ENCODE measurements at regions not wholly inside any gene's neighbourhood (a gene's known extent, or its start where the extent isn't known, plus 50 kb on each side); places are given as distances from the start of the nearest gene placed in this dataset.

DNA sequence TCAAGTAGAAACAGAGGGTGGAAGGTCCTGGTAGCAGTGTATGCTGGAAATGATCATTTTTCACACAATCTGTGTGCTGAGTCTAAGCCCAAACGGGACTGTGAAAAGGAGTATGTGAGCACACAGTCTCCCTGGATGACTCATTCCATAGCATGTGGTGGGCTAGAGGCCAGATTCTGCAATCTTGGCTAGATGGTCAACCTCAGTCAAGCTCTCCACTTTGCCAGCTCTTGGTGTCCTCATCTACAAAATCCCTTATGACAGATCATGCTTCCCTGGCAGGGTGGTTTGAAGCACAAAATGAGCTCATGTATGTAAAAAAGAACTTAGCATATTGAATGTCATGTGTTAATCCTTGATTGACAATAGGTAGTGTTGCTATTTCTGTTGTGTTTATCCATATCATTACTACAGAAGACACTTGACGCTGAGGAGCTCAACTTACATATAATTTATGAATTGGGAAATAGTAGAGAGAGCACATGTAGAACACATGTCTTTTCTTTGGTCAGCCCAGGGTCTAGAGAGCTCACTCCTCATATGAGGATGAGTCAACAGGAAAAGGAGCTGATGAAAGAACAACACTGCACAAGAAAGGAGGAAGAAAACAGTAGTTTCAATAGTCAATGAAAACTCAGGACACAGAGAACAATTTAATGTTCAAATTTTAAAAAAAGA, 517.5 kb downstream of the BCL11B start:
- DNase-seq, result no peak

DNA sequence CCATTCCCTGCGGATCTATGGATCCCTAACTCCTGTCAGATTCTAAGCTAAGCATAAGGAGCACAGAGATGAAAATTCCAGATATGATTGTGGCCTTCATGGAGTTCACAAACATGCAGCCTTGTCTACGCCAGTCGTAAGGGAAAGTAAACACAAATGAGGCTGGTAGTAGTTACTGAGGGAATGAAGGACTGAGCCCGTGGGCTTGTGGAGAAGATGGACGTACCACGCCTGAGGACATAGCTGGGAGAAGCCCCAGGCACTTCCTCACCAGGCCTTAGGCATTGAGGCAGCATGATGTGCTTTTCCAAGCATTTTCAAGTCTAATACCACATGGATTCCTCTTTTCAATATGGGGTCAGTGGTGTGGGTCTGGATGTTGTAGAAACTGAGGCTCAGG, 515.2 kb downstream of the BCL11B start:
- DNase-seq, result no peak

DNA sequence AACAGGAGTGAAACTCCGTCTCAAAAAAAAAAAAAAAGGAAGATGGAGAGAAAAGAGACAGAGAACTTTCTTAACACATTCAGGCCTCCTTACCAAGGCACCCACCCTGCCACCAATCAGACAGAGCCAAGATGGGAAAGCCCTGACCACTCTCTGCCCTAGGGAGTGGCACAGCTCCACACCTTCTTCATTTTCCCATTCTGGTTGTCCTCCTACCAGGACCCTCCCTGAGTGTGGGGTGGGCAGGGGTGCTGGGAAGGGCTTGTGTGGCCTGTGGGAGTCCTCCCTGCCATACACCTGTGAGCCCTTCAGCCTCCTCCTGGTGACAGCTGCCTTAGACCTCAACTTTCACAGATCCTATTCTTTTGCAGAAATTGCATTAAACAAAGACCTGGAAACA, 513.6 kb downstream of the BCL11B start:
- no peak for DNase-seq

DNA sequence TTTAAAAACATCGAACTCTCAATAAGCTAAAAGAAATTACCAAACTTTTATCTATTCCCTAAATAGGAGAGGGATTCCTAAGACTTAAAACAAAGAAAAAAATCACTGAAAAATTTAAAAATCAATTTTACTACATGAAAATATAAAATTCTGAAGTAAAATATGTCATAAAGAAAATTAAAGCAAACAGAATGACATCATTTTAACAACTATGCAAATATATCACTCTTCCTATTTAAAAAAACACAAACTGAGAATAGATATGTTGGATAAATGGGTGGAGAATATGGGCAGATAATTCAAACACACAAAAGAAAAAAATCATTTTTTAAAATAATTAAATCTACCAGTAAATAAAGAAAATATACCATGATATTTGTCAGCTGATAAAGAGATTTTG, 510.0 kb downstream of the BCL11B start:
- DNase-seq, result no peak

DNA sequence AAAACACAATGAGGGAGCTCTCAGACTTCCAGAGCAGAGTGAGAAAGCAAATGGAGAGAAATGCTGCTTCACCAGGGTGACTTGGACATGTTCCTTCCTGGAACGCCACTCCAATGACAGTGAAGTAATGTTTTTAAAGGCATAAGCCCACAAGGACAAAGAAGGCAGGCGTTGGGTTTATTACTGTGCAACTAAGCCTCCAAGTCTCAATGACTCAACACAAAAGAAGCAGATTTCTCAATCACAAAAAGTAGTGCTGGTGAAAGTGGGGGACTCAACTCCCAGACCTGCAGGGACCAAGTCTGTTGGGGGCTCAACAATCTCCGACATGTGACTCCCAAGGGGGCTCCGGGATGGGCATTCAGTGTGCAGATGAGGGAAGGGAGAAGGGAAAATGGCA, 505.2 kb downstream of the BCL11B start:
- DNase-seq, result no peak

DNA sequence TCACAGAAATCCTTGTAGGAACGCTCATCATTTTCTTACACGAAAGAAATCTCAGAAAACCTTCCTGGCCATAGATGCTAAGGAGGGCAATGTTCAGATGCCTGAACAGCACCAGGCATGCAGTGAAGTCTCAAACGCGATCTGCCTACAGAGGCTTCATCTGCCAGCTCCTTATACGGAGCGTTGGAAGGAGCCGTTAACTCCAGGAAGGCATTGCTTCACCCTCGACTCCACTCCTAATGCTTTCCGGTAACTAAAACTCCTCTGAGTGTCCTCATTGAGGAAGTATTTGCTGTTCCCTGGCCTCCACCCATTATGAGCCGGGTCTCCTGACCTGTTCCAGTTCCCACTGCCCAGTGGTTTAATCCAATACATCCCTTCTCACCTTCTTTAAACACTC, 502.7 kb downstream of the BCL11B start:
- DNase-seq, result no peak

DNA sequence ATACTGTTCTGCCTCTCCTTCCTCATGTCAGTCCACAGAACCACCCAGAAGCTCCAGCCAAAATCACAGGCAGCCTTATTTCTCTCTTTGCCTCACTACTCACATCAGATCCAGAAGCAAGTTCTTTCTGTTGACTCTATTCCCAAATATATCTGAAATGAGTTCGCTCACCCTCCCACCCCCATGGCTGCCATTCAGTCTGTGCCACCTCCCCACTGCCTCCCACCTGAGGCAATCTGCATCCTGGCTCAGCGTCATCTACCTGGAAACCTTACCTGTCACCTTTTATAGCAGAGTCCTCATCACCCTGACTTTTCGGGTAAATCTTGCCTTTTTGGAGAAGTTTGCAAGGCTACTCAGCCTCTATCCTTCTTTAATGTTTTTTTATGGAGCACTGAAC, 501.8 kb downstream of the BCL11B start:
- no peak for DNase-seq

DNA sequence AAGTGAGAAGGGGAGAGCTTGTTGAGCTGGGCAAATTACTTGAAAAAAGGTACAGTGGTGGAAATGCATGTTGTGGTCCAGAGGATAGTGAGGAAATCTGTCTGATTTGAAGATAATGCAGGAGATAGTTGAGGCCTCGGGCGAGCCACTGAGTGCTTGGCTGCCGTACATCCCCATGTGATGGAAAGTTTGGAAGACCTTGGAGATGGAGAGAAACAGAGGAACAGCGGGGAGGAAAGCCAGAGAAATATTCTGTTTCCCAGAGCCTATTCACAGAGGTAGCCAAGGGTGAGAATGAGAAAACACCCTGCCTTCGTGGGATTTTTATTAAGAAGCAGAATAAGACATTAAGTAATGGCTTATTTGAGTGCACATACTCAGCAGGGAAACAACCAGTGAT, 498.2 kb downstream of the BCL11B start:
- DNase-seq, result no peak

DNA sequence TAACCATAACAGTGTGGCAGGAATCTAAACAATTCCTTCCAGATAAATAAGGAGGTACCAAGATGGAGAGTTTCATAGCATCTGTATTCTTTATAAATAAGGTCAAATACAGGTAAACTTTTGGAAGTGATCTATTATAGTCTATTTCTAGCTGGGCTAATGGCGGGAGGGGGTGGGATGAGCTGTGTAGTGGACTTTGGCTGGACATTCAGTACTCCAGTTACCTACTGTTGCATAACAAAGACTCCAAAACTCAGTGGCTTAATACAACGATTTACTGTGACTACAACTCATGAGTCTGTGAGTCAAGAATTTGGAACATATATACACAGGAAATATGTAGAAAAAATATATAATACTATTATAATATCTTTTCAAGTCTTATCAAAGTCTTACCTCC, 496.1 kb downstream of the BCL11B start:
- no peak for DNase-seq

DNA sequence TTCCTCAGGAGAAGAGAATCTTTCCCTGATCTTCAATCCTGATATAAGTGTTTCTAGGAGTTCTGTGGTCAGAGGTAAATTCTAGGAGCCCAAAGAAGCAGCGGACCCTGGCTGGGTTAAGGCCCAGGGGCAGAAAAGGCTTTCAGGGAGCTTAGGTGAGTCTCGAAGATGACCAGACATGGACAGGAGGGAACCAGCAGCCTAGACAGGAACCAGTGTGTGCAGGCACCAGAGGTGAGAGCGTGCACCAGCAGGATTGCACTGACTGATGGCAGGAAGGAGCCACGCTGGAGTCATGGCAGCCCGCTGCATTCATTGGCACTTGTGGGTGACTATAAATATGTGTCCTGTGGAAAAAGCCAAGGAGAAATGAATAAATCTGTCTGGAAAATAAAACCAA, 489.9 kb downstream of the BCL11B start:
- no peak for DNase-seq

DNA sequence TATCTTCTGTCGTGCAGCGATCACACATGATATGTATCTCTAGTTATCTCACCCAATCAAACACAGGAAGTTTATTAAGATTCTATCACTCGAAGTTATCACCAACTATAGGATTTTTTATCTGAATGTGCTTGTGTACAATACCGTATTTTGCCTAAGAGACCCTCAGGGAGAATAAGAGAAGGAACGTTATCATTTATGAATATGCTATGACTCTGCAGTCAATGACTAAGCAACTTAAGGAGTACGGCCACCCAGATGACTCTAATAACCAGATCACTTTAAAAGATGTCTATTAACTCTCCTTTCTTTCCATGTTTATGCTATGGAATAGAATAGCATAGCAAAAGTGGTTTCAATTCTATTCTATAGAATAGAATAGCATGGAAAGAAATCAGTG, 486.4 kb downstream of the BCL11B start:
- DNase-seq, result no peak

DNA sequence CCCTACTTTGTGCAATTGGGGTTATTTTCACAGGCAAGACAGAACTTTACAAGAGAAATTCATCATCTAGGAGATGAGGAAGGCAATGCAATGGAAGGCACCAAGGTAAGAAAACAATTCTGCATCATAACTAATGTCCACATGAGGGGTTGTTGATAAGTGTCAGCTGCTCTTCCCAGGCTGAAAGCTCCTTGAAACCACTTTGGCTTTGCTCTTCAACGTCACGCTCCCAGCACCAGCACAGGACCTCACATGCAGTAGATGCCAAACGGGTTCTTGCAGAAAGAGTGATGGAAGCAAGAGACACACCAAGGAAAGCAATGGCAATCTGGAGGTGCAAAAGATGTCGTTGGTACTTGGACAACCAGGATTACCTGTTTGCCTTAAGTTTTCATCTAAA, 485.5 kb downstream of the BCL11B start:
- no peak for DNase-seq

DNA sequence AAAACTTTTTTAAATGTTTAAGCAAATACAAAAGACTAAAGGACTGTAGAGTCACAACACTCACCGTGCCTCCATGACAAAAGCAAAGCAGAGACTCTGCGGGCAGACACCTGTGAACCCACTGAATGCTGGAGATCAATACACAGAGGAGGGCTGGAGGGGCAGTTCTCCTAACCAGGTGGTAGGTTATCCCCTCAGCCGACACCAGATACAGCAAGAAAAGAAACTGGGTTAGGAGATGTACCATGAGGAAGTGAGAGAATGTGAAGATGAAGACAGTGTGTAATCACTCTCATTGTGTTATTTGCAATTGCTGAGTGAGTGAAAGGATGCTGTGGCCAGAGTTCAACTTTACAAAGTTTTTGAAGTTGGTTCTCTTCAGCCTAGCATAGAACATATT, 480.3 kb downstream of the BCL11B start:
- DNase-seq, result no peak

DNA sequence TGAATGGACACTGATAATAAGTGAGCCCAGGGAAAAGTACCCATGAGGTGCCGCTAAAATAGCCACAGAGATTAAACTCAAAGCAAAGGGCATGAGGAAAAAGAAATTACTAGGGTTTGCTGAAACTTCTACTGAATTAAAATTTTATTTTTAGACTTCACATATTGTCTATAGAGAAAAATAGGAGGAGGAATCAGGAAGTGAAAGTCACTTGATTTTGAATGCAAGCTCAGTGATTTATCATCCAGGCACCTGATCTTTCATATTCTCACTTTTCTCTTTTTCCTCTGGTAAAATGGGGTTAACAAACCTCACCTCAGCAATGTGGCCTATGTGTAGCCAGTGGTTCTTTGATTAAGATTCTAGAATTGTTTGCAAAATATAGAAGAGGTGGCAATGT, 479.8 kb downstream of the BCL11B start:
- no peak for DNase-seq

DNA sequence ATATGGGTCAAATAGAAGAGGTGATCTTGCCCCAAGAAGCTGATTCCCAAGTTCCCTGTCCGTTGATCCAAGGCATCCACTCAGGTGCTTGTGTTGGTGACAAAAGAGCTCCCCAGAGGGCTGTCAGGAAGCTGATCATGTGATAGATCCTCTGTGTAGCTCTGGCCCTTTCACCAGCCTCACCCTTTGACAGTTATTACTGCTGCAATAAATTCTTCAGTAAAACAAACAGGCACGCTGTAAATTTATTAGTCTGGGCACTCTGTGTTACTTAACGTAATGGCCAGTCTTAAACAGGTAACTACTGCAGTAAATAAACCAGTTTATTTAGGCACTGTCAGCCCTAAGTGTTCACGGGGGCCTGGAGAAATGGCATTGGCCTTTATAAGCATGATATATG, 473.9 kb downstream of the BCL11B start:
- no peak for DNase-seq

DNA sequence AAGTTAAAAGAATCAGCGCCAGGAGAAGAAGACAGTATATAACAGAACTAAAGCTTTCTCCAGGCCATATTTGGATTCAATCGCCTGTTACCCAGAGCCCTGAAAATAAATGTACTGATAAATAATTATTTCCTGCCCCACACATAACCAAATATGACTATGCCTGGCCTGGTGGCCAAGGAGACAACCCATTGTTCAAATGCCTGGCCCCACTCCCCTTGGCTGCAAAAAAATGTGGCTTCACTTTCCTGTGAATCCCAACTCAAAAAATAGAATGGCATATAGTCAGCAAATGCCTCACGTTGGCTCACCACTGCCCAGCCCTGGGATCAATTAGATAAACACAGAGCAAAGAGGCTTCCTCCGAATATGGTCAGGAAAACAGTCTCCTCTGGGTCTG, 472.1 kb downstream of the BCL11B start:
- no peak for DNase-seq

DNA sequence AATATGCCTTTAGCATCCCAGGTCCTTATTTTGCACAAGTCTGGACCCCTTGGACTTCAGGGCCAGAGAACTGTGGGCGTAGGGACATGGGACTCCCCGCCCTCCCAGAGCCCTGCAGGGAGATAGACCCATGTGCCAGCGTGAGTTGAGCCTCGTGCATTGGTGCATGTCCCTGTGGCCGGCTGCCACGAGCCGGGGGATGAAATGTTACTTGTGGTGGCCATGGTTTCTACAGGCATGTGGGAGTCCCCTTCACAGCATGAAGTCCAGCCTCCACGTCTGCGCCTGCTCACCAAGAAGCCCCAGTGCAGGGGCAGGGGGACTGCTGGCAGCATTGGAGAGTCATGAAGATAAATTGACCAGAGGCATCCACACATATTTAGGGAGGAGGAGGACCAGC, 470.0 kb downstream of the BCL11B start:
- DNase-seq, result no peak

DNA sequence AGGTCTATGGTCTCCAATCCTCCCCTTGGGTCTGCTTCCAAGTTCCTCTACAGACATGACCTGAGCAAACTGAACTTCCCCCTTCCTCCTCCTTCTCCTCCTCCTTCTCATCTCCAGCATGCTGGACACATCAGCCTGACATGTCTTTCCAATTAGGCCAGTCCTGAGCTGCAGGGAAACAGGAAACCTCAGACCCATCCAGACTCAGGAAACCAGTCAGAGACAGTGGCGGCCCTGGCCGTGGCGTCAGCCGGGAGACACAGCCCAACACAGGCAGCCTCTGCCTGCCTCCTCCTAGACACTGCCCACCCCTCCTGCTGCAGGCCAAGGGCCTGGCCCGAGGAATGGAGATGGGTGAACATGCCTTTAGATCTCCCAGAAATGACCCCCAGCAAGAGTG, 468.8 kb downstream of the BCL11B start:
- no peak for DNase-seq

DNA sequence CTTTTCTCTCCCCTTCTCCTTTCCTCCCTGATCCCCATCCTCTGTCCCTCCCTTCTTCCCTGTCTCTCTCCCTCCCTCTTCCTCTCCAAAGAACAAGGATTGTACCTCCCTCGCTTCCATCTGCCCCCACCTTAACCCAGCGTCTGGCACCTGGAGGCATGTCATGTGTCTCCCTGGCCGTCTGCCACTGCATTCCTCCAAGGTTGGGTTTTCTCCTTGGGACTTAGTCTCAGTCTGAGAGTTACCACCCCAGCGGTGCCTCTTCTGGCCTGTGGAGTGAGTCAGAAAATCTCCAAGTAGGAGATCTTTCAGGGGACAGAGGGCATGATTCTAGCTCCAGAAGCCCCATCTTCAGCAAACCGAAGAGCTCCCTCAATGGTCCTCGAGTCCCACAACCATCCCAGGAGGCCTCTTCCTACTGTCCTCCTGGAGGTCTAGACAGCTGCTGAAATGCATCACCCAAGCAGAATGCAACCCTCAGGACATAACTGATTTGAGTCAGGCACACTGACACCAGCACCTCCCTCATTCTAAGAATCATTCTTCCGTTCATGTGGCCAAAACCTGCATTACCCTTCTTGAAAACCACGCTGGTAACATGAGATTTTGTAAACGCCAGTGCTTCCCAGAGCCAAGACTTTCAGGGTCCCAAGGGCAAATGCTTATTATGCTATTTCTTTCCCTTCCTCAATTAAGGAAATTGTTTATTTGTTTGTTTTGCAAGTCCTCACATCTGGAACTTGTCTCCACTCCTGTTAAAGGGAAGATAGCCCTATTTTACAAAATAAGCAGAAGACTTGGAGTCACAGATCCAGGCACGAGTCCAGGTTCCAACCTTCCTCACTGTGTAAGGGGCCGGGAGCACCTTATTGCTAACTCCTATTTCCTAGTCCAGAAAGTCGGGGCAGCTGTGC, 463.2 kb downstream of the BCL11B start:
- no peak for DNase-seq

DNA sequence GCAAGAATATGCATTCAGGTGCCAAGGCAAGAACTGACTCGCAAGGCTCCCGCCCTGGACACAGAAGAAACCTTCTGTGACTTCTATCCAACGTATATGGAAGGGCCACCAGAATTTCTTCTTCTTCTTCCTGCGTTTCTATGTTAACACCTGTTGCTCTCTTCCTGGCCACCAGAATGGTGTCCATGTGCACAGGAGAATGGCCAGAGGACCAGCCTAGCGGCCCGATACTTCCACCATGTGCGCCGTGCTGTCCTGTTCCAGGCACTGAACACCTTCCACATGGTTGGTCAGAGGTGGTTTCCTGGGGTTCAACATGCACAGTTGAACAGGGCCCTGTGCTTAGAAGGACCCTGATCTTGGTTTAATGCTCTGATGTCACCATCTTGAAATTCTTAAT, 455.8 kb downstream of the BCL11B start:
- no peak for DNase-seq

DNA sequence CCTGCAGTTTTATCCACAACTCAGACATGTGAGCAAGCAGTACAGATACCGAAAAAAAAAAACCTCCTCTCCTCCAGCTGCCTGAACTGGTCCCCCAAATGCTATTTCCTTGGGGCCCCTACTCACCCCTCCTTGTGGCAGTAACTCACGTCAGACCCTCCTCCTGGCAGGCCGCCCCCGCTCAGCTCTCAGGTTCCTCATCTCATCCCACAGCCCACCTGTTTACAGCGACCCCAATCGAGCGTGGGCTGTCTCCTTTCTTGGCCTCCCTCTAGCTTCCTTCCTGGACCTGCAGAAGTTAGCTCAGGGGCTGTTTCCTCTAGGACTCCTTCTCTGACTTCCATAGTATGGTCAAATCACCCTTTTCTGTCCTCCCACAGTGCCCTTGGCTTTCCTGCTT, 455.3 kb downstream of the BCL11B start:
- DNase-seq, result no peak

DNA sequence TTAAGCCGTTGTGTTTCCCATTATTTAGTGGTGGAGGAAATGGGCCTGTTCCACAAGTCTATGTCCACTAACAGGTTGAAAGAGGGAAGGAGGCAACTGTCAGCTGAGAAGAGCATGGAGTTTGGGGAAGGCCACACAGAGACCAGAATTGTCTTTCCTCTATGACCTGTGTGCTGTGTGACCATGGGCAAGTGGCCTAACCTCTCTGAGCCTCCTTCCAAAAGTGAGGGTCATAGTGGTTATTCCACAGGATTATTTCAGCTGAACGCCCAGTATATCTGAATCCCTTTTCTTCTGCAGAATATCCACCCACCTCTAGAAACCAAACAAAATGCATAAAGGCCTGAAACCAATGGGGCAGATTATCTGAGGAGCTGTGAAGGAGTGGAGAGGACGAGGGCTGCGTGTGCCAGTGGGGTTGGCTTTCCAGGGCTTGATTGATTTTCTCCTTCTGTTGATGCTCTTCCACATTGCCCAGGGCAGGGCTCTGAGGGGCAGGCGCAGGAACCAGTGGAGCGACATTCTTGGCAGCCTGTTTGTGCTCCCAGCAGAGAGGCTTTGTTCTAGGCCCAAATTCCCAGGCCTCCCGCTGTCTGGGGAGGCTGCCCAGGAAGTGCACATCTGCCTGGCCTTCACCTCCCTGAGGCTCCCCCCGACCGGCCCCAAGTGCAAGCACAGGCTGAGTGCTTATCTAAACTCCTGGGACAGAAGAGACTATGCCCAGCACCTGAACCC, 452.7 kb downstream of the BCL11B start:
- DNase-seq, result no peak

DNA sequence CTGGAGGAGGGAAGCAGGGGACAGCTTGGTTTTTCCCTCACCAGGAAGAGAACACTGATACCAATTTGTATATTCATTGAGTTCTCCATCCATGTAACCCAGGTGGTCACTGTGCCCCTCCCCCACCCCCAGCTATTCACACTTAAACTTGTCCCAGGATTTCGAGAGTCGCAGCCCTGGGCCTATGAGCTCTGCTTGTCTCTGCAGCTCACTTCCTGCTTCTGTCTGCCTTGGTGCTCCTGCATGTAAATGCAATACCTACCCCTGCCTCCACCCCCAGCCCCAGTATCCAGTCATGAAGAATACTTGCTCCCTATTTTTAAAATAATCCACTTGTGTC, 452.2 kb downstream of the BCL11B start:
- no peak for DNase-seq

DNA sequence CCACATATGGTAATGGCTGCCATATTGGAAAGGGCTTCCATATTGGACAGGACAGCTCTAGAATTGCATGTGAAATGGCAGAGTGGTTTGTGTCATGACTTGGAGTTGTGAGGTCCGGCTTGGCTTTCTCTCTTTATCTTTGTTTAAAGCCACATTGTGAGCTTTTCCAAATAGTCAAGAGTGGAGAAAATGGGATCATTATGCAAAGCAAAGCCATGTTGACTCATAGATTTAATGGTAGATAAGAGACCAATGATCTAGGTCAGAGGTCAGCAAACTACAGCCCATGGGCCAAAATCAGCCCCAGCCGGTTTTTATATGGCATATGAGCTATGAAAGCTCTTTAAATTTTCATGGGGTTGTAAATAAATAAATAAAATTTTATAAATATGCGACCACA, 449.1 kb downstream of the BCL11B start:
- no peak for DNase-seq

Data from CD4-positive, alpha-beta T cell treated with Interleukin-10 for 1 hour (primary cell).